T-cell (primary cell): ENCODE measurements at regions not wholly inside any gene's neighbourhood (a gene's known extent, or its start where the extent isn't known, plus 50 kb on each side); places are given as distances from the start of the nearest gene placed in this dataset.

Experiments used
- ATAC-seq, 4 experiments: fragments of 200-7000 bp in 3 of 4; fragments of 150-1000 bp in 1 of 4; cut with Tn5 transposase; replicated peaks in 1 of 4; 1 replicate in 3 of 4; 2 replicates in 1 of 4; pipeline ENCODE4 v1.10.0; 2021; ENCODE audit warnings: moderate library complexity in 3 of 4, mild to moderate bottlenecking in 2 of 4, moderate number of reproducible peaks in 1 of 4
- CTCF ChIA-PET, 2 donors: fragments of 300-600 bp; sonication (Branson Sonifier 250); formaldehyde crosslinking; loops; one replicate each; lab custom pipeline; 2022; ENCODE audit warnings: antibody characterized with exemption in 2 of 2; lab: Charles Lee
- POLR2A ChIA-PET, 2 donors: fragments of 300-600 bp; sonication (Branson Sonifier 250); formaldehyde crosslinking; loops; one replicate each; lab custom pipeline; 2022; ENCODE audit warnings: antibody characterized with exemption in 2 of 2; lab: Charles Lee
- DNase-seq, 35 experiments: peaks; one replicate each; pipeline versions ENCODE4 v3.0.0 to v3.0.0-alpha.2; 2013 to 2023
- H3K27ac ChIP-seq: one replicate; pipeline ENCODE4 v1.5.1; 2013; ENCODE audit warnings: low read length
- H3K27me3 ChIP-seq, 2 experiments: replicated peaks in 1 of 2; 1 replicate in 1 of 2; 2 replicates in 1 of 2; pipeline versions ENCODE4 v1.6.1 to v1.7.0; 2013; ENCODE audit warnings: low read length in 1 of 2, mixed read lengths in 1 of 2; ENCODE audit not compliant: control insufficient read depth in 2 of 2, insufficient read depth in 2 of 2; ENCODE audit errors: extremely low read depth in 1 of 2
- H3K36me3 ChIP-seq, 2 donors: 1 replicate in 1 of 2; 2 replicates in 1 of 2; pipeline versions ENCODE4 v1.6.1 to v1.7.0; 2013; ENCODE audit warnings: low read length in 1 of 2; ENCODE audit not compliant: control insufficient read depth in 2 of 2, insufficient read depth in 1 of 2; ENCODE audit errors: extremely low read depth in 1 of 2
- H3K4me1 ChIP-seq, 2 experiments: 1 replicate in 1 of 2; 2 replicates in 1 of 2; pipeline versions ENCODE4 v1.6.1 to v1.7.0; 2013; ENCODE audit warnings: low read length in 2 of 2, mixed read lengths in 1 of 2; ENCODE audit not compliant: insufficient read depth in 2 of 2, control insufficient read depth in 1 of 2; ENCODE audit errors: extremely low read depth in 1 of 2
- H3K4me3 ChIP-seq, 2 donors: 1 replicate in 1 of 2; 2 replicates in 1 of 2; pipeline versions ENCODE4 v1.5.1 to v1.7.0; 2013; ENCODE audit warnings: mild to moderate bottlenecking in 2 of 2, low read length in 1 of 2, moderate library complexity in 1 of 2; ENCODE audit not compliant: control insufficient read depth in 1 of 2; ENCODE audit errors: extremely low read depth in 1 of 2
- H3K9me3 ChIP-seq: 2 replicates; pipeline ENCODE4 v1.7.0; 2013
- H3K27ac Mint-ChIP-seq, 2 donors: one replicate each; pipeline ENCODE4 v1.8.0; 2020 to 2021; ENCODE audit warnings: mild to moderate bottlenecking in 2 of 2, mixed read lengths in 2 of 2
- H3K27me3 Mint-ChIP-seq, 2 donors: one replicate each; pipeline ENCODE4 v1.8.0; 2021 to 2022; ENCODE audit warnings: mixed read lengths in 2 of 2
- H3K36me3 Mint-ChIP-seq: one replicate; pipeline ENCODE4 v1.8.0; 2021; ENCODE audit warnings: mixed read lengths
- H3K4me1 Mint-ChIP-seq, 3 donors: one replicate each; pipeline ENCODE4 v1.8.0; 2020 to 2022; ENCODE audit warnings: mixed read lengths in 3 of 3, mild to moderate bottlenecking in 1 of 3
- H3K4me3 Mint-ChIP-seq, 3 donors: one replicate each; pipeline ENCODE4 v1.8.0; 2020 to 2022; ENCODE audit warnings: mild to moderate bottlenecking in 3 of 3, mixed read lengths in 3 of 3, moderate library complexity in 3 of 3
- H3K9me3 Mint-ChIP-seq, 3 donors: one replicate each; pipeline ENCODE4 v1.8.0; 2020 to 2022; ENCODE audit warnings: mixed read lengths in 3 of 3
- WGBS: methylation state at CpG from one replicate; pipeline ENCODE4 v1.1.5; 2013; ENCODE audit warnings: missing lambda C conversion rate; ENCODE audit not compliant: insufficient coverage; 5-methylcytosine and 5-hydroxymethylcytosine counted together

DNA sequence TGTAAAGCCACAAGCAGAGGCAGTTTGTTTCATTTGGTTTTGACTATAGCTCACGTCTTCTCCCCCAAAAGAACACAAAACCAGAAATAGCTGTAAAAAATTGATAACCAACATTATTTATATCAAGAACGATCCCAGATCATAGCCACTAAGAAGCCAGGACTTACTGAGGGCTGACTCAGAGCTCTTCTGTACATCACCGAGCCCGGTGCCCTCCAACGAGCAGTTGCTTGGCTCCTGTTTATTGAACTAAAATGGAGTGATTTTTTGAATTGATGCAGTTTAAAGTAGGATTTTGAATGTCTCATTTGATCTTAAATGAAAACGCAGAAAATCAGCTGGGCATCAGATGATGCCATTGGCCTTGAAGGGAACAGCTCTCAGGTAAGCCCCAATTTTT lies 343.3 kb downstream of the INSIG2 start:
- POLR2A ChIA-PET, result no interaction called here
- H3K27ac ChIP-seq, result no peak overlapping the region
- CTCF ChIA-PET, result no interaction called here
- Mint-ChIP-seq H3K9me3 (no peaks in the 10 kb centered on the region), H3K27ac (no peak overlapping the region), H3K36me3 (no peaks in the 10 kb centered on the region), H3K4me1 (no peaks in the 10 kb centered on the region), H3K27me3 (peaks cover 11 to 15% of the 10 kb centered on the region in 2 donors), H3K4me3 (no peak overlapping the region)
- no peaks in the 10 kb centered on the region for H3K36me3 ChIP-seq
- peaks cover 0 to 2% of the 10 kb centered on the region in 2 experiments for H3K27me3 ChIP-seq
- no peaks in the 10 kb centered on the region for H3K4me1 ChIP-seq
- no peak overlapping the region for H3K4me3 ChIP-seq
- DNase-seq (no peak), ATAC-seq (no peak)
- H3K9me3 ChIP-seq, result no peaks in the 10 kb centered on the region
- WGBS, result 92% methylated on average over 3 of the region's 6 CpGs

- Mint-ChIP-seq H3K27me3 (peaks cover 11 to 19% of the 10 kb centered on the region in 2 donors), H3K4me1 (no peaks in the 10 kb centered on the region), H3K4me3 (no peak overlapping the region), H3K27ac (no peak overlapping the region), H3K36me3 (no peaks in the 10 kb centered on the region), H3K9me3 (no peaks in the 10 kb centered on the region)
- H3K4me3 ChIP-seq, result no peak overlapping the region
- H3K9me3 ChIP-seq, result no peaks in the 10 kb centered on the region
- no peaks in the 10 kb centered on the region for H3K4me1 ChIP-seq
- ChIA-PET CTCF (no interaction called here), POLR2A (no interaction called here)
- ATAC-seq (no peak), DNase-seq (no peak)
- WGBS, result no CpG with 5 or more reads among the region's 3 CpGs
- no peak overlapping the region for H3K27ac ChIP-seq
- H3K27me3 ChIP-seq, result peaks cover 0 to 2% of the 10 kb centered on the region in 2 experiments
- H3K36me3 ChIP-seq, result no peaks in the 10 kb centered on the region
Measured at GRCh38 chr2:118431165-118431517, 342.9 kb downstream of the INSIG2 start.

DNA sequence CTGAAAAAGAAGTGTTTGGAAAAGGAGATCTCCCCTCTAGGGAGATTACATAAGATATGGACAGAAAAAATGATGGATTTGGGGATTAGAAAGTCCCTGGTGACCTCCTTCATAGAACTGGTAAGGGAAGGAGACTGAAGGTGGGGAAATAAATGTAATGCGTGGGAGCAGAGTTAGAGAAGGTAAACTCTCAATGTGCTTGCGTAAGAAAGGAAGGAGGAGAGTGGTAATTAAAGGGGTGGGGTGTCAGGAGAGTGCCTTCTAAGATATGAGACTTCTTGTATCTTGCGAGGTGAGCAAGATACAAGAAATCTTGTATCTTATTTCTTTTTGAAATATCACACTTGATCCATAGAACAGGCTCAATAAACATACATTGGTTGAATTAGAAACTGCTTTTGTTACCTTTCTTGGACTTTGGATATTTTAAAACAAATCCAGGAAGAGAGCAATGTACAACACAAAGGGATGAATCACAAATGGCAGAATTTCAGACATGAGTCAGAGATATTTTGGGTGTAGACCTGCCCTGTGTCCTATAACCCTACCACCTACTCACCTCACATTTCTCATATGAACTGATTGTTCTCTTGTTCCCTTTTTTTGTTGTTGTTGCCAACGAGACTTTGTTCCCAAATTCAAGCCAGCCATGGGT lies 342.4 kb downstream of the INSIG2 start:
- Mint-ChIP-seq H3K27ac (no peak overlapping the region), H3K27me3 (peaks cover 11 to 20% of the 10 kb centered on the region in 2 donors), H3K36me3 (no peaks in the 10 kb centered on the region), H3K4me1 (no peaks in the 10 kb centered on the region), H3K4me3 (no peak overlapping the region), H3K9me3 (no peaks in the 10 kb centered on the region)
- ChIA-PET CTCF (no interaction called here), POLR2A (no interaction called here)
- 57% methylated on average over 2 of the region's 4 CpGs for WGBS
- H3K4me1 ChIP-seq, result no peaks in the 10 kb centered on the region
- no peak for ATAC-seq
- no peaks in the 10 kb centered on the region for H3K9me3 ChIP-seq
- no peaks in the 10 kb centered on the region for H3K36me3 ChIP-seq
- no peak for DNase-seq
- no peak overlapping the region for H3K4me3 ChIP-seq
- H3K27me3 ChIP-seq, result peaks cover 0 to 2% of the 10 kb centered on the region in 2 experiments
- no peak overlapping the region for H3K27ac ChIP-seq

DNA sequence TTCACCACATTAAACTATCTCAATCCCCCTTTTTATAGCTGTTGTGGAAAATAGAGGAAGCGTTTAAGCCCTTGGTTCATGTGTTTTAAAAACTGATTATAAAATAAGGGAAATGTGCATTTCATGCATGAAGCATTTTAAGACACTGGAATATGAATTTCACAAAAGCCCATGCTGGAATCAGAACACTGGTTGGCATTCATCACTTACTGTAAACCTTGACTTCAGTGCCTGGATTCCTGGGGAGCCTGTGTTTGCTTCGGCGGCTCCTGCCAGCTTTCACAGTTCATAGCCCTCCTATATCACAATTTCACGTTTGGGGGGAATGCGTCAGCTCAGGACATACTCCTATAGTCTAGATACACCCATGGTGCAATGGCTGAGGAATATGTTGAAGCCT lies 336.9 kb downstream of the INSIG2 start:
- POLR2A ChIA-PET, result no interaction called here
- H3K4me1 ChIP-seq, result no peaks in the 10 kb centered on the region
- no peaks in the 10 kb centered on the region for H3K9me3 ChIP-seq
- no peak overlapping the region for H3K27ac ChIP-seq
- WGBS, result 86% methylated on average over 2 of the region's 5 CpGs
- Mint-ChIP-seq H3K4me3 (no peak overlapping the region), H3K27ac (no peak overlapping the region), H3K27me3 (peaks cover under 1 to 24% of the 10 kb centered on the region in 2 donors), H3K4me1 (no peaks in the 10 kb centered on the region), H3K9me3 (peaks cover 0 to 4% (median 0%) of the 10 kb centered on the region in 3 donors), H3K36me3 (no peaks in the 10 kb centered on the region)
- no peak for ATAC-seq
- DNase-seq, result no peak
- H3K27me3 ChIP-seq, result peaks cover 0 to 2% of the 10 kb centered on the region in 2 experiments
- H3K36me3 ChIP-seq, result no peaks in the 10 kb centered on the region
- no peak overlapping the region for H3K4me3 ChIP-seq
- CTCF ChIA-PET, result no interaction called here

DNA sequence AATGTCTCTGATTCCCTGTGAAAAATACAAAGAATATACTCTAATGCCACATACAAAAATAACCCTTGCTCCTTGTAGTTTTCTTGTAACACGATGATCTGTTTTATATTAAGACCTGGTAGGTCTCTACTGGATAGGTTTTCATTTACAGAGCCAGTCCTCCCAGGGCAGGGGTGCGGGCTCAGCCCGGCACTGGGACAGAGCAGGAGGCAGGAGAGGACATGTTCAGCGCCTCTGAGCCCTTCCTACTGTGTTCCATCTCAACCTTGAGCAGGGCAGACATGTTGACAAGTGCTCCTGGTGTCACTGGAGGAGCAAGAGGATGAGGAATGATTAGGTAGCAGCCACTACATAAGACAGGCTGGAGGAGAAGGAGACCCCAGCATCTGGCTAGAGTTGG lies 335.5 kb downstream of the INSIG2 start:
- Mint-ChIP-seq H3K27me3 (peaks cover 7 to 34% of the 10 kb centered on the region in 2 donors), H3K4me1 (no peaks in the 10 kb centered on the region), H3K9me3 (peaks cover 0 to 4% (median 0%) of the 10 kb centered on the region in 3 donors), H3K27ac (no peak overlapping the region), H3K4me3 (no peak overlapping the region), H3K36me3 (no peaks in the 10 kb centered on the region)
- WGBS, result 80% methylated on average over 1 of the region's 4 CpGs
- Histone ChIP-seq H3K9me3 (no peaks in the 10 kb centered on the region), H3K36me3 (no peaks in the 10 kb centered on the region), H3K4me3 (no peak overlapping the region), H3K4me1 (no peaks in the 10 kb centered on the region), H3K27ac (no peak overlapping the region), H3K27me3 (peaks cover 0 to 2% of the 10 kb centered on the region in 2 experiments)
- ChIA-PET CTCF (no interaction called here), POLR2A (no interaction called here)
- no peak for ATAC-seq
- no peak for DNase-seq

GRCh38 chr2:118421648-118422047 lies 333.4 kb downstream of the INSIG2 start:
- 86% methylated on average over 1 of the region's 3 CpGs for WGBS
- Histone ChIP-seq H3K36me3 (no peaks in the 10 kb centered on the region), H3K9me3 (no peaks in the 10 kb centered on the region), H3K4me3 (no peak overlapping the region), H3K27me3 (no peaks in the 10 kb centered on the region), H3K4me1 (no peaks in the 10 kb centered on the region), H3K27ac (no peak overlapping the region)
- CTCF ChIA-PET, result no interaction called here
- H3K27me3 Mint-ChIP-seq, result peaks cover 7 to 43% of the 10 kb centered on the region in 2 donors
- DNase-seq, result no peak
- peaks cover 0 to 4% (median 0%) of the 10 kb centered on the region in 3 donors for H3K9me3 Mint-ChIP-seq
- POLR2A ChIA-PET, result no interaction called here
- no peak overlapping the region for H3K4me3 Mint-ChIP-seq
- H3K27ac Mint-ChIP-seq, result no peak overlapping the region
- H3K4me1 Mint-ChIP-seq, result no peaks in the 10 kb centered on the region
- ATAC-seq, result no peak
- H3K36me3 Mint-ChIP-seq, result no peaks in the 10 kb centered on the region
